HG03378 (cell line): ENCODE measurements at regions not wholly inside any gene's neighbourhood (a gene's known extent, or its start where the extent isn't known, plus 50 kb on each side); places are given as distances from the start of the nearest gene placed in this dataset.
A peak's percentile ranks its signal among the peaks of the same experiment; 100 is the strongest.

Experiments
- ATAC-seq: cut with Tn5 transposase; IDR thresholded peaks from one replicate; pipeline ENCODE4 v1.9.1; 2021; ENCODE audit warnings: mild to moderate bottlenecking, moderate library complexity; ENCODE audit not compliant: unreplicated experiment

GRCh38 chr4:74675673-74676279, 118.5 kb downstream of the BTC start:
- ATAC-seq: peak; percentile 80

- no peak for ATAC-seq
Measured at GRCh38 chr4:74682567-74683359, 111.6 kb downstream of the BTC start.

- no peak for ATAC-seq
Measured at GRCh38 chr4:74692972-74693371, 101.4 kb downstream of the BTC start.
